Neural progenitor cell (in vitro differentiated cells): ENCODE measurements at regions not wholly inside any gene's neighbourhood (a gene's known extent, or its start where the extent isn't known, plus 50 kb on each side); places are given as distances from the start of the nearest gene placed in this dataset.

Source experiments
- CTCF ChIP-seq: fragments of 200-600 bp; sonication (generic); IDR thresholded peaks from 2 replicates; pipeline ENCODE4 v1.5.1; 2017; ENCODE audit warnings: antibody characterized with exemption, mild to moderate bottlenecking
- EZH2phosphoT487 ChIP-seq: fragments of 200-600 bp; sonication (generic); IDR thresholded peaks from 2 replicates; pipeline ENCODE4 v1.6.1; 2017; ENCODE audit warnings: antibody characterized with exemption

- no peak for TF ChIP-seq CTCF
- no peak for TF ChIP-seq EZH2phosphoT487
Observed at GRCh38 chr16:72657791-72658190, 390.1 kb downstream of the ZFHX3 start.
